ENCODE measurements at regions not wholly inside any gene's neighbourhood (a gene's known extent, or its start where the extent isn't known, plus 50 kb on each side); places are given as distances from the start of the nearest gene placed in this dataset.
"Not testable (repeated sequence)": the region's sequence is repeated elsewhere in the genome, so short reads cannot be mapped to it uniquely, and the experiment has no call there.

DNA sequence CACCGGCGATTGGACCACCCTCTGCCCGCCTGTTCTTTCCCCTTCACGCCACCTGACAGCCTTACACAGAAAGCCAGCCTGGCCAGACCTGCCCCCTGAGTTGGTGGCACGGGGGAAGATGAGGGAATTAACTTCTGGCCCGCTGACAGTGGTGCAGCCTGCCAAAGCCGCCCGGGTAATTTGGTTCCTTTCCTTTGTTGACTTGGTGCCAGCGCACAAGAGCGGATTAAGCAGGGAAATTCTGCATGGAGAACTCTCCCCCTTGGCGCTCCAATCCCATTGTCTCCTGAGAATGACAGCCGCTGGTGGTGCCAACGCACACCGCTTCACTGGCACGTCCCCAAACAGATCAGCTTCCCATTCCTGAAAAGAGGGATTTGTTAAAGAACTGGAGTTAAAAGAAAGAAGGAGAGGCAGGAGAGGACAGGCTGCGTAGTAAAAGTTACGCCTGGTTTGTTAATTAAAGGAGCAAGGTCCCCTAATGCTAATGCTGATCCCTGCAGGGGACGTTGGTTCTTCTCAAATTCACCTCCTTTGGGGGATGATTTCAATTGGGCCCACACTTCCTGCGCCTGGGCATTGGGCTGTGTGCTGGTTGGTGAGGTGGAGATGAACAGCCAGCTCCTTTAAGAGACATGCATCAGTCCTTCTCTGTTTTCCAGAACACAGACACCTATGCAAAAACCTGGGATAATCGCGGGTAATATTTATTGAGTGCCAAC is 286.8 kb downstream of the MYCN start:
- Mint-ChIP-seq H3K4me3 (no peak overlapping the region), H3K4me1 (ENCODE audit: low read depth) (no peaks in the 10 kb centered on the region), H3K27me3 (no peaks in the 10 kb centered on the region), H3K36me3 (ENCODE audit: low read depth) (no peaks in the 10 kb centered on the region), H3K27ac (no peak overlapping the region), H3K9me3 (no peaks in the 10 kb centered on the region)
- intact Hi-C loops (cut with micrococcal nuclease) = no loop called here

DNA sequence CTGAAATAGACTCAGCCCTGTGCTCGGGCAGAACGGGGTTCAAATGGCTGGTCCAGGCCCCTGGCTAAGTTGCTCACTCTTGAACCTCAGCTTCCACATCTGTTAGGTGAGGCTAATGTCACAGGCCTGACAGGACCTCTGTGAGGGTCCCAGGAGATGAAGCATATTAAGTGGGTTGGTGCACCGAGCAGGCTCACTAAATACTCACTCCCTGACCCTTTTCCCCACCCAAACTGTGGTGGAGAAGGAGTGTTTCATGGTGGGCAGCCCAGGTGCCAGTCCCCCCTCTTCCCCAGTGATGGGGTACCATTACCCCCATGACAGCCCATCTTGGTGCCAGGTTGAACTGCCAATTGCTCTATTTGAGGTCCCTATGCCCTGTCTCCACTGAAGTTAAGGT is 286.0 kb downstream of the MYCN start:
- Mint-ChIP-seq H3K4me3 (no peak overlapping the region), H3K4me1 (ENCODE audit: low read depth) (no peaks in the 10 kb centered on the region), H3K9me3 (no peaks in the 10 kb centered on the region), H3K36me3 (ENCODE audit: low read depth) (no peaks in the 10 kb centered on the region), H3K27me3 (no peaks in the 10 kb centered on the region), H3K27ac (no peak overlapping the region)
- intact Hi-C loops (cut with micrococcal nuclease) = no loop called here

GRCh38 chr2:16225545-16225944 is 285.2 kb downstream of the MYCN start:
- intact Hi-C loops (cut with micrococcal nuclease) = no loop called here
- Mint-ChIP-seq H3K27ac (no peak overlapping the region), H3K27me3 (no peaks in the 10 kb centered on the region)

GRCh38 chr2:16225071-16225470 is 284.7 kb downstream of the MYCN start:
- Mint-ChIP-seq H3K27me3 (no peaks in the 10 kb centered on the region), H3K36me3 (ENCODE audit: low read depth) (no peaks in the 10 kb centered on the region), H3K9me3 (no peaks in the 10 kb centered on the region), H3K27ac (no peak overlapping the region), H3K4me1 (ENCODE audit: low read depth) (no peaks in the 10 kb centered on the region), H3K4me3 (no peak overlapping the region)
- intact Hi-C loops (cut with micrococcal nuclease) = no loop called here

More at GRCh38 chr2:16225545-16225944, 285.2 kb downstream of the MYCN start:
- H3K36me3 Mint-ChIP-seq (ENCODE audit: low read depth) = no peaks in the 10 kb centered on the region
- H3K9me3 Mint-ChIP-seq = no peaks in the 10 kb centered on the region
- H3K4me3 Mint-ChIP-seq = no peak overlapping the region
- no peaks in the 10 kb centered on the region for H3K4me1 Mint-ChIP-seq (ENCODE audit: low read depth)

DNA sequence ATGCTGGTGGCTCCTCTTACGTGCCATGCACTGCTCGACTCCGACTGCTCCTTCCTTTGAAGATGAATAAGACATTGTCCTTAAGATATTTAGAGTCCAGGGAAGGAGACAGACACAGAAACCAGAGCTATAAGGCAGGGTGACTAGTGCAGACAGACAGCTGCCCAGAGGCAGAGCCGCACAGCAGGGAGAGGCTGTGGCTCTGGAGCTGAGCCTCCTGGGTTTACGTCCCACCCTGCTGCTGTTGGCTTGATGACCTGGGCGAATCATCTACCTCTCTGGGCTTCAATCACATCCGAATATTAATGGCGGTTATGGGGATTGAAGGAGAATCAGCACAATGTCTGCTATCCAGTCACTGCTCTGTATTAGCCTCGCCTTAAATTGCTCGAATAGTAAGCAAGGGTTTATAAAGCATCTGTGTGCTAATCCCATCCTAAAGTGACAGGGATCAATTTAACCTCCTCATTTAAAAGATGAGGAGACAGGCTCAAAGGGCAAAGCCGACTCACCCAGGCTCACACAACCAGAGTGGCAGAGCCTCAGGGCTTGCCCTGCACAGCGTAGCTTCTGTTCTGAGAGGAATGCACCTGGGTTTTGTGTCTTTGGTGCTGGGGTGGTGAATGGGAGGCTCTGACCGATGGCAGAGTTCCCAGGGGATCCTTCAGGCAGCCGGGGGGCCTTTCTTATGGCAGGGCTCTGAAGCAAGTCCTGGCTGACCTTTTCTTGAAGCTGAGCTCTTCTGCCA is 284.1 kb downstream of the MYCN start:
- intact Hi-C loops (cut with micrococcal nuclease) = no loop called here
- Mint-ChIP-seq H3K4me1 (ENCODE audit: low read depth) (no peaks in the 10 kb centered on the region), H3K9me3 (no peaks in the 10 kb centered on the region), H3K27ac (no peak overlapping the region), H3K36me3 (ENCODE audit: low read depth) (no peaks in the 10 kb centered on the region), H3K27me3 (no peaks in the 10 kb centered on the region), H3K4me3 (no peak overlapping the region)

- H3K27ac Mint-ChIP-seq = no peak overlapping the region
- no peaks in the 10 kb centered on the region for H3K27me3 Mint-ChIP-seq
- H3K4me1 Mint-ChIP-seq (ENCODE audit: low read depth) = no peaks in the 10 kb centered on the region
- intact Hi-C loops (cut with micrococcal nuclease) = no loop called here
- no peaks in the 10 kb centered on the region for H3K9me3 Mint-ChIP-seq
- no peak overlapping the region for H3K4me3 Mint-ChIP-seq
- no peaks in the 10 kb centered on the region for H3K36me3 Mint-ChIP-seq (ENCODE audit: low read depth)
Measured at GRCh38 chr2:16223841-16224177, 283.5 kb downstream of the MYCN start.

DNA sequence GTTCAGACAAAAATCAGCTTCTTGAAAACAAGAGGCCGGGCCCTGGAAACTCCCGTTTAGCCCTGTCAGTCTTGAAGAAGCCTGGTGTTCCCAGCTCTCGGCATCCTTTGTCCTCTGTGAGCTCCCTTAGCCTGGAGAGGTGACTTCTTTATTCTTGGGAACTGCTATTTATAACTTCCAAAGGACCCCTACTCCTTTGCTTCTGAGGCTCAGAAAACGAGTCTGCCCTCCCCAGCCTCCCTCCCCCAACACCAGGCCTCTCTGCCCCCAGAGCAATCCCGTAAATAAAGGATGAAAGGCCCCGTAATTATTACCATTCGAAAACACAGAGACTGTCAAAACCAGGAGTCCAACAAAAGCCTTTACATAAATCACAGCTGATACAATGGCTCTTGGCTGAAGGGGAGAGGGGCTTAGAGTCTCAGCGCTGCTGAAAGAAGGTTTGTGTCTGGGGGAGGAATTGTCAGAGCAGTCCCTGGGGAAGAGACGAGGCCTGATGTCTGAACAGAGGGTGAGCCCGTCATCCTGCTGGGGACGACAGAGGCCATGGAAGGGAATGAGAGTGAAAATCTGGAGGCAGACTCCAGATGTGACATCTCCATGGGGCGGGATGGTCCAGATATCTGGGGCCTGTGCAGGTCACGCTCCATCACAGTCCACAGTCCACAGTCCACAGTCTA is 283.0 kb downstream of the MYCN start:
- intact Hi-C loops (cut with micrococcal nuclease) = no loop called here
- Mint-ChIP-seq H3K4me1 (ENCODE audit: low read depth) (no peaks in the 10 kb centered on the region), H3K36me3 (ENCODE audit: low read depth) (no peaks in the 10 kb centered on the region), H3K27ac (no peak overlapping the region), H3K4me3 (no peak overlapping the region), H3K27me3 (no peaks in the 10 kb centered on the region), H3K9me3 (no peaks in the 10 kb centered on the region)

- no peak overlapping the region for H3K27ac Mint-ChIP-seq
- H3K36me3 Mint-ChIP-seq (ENCODE audit: low read depth) = no peaks in the 10 kb centered on the region
- no peaks in the 10 kb centered on the region for H3K9me3 Mint-ChIP-seq
- no peaks in the 10 kb centered on the region for H3K27me3 Mint-ChIP-seq
- intact Hi-C loops (cut with micrococcal nuclease) = no loop called here
- no peak overlapping the region for H3K4me3 Mint-ChIP-seq
- no peaks in the 10 kb centered on the region for H3K4me1 Mint-ChIP-seq (ENCODE audit: low read depth)
Measured at GRCh38 chr2:16222326-16222725, 282.0 kb downstream of the MYCN start.

- intact Hi-C loops (cut with micrococcal nuclease) = no loop called here
- Mint-ChIP-seq H3K36me3 (ENCODE audit: low read depth) (no peaks in the 10 kb centered on the region), H3K4me1 (ENCODE audit: low read depth) (no peaks in the 10 kb centered on the region), H3K4me3 (no peak overlapping the region), H3K27ac (no peak overlapping the region), H3K27me3 (no peaks in the 10 kb centered on the region), H3K9me3 (no peaks in the 10 kb centered on the region)
Measured at GRCh38 chr2:16221461-16222010, 281.2 kb downstream of the MYCN start.

- H3K27ac Mint-ChIP-seq = no peak overlapping the region
- no peaks in the 10 kb centered on the region for H3K9me3 Mint-ChIP-seq
- no peaks in the 10 kb centered on the region for H3K36me3 Mint-ChIP-seq (ENCODE audit: low read depth)
- no peak overlapping the region for H3K4me3 Mint-ChIP-seq
- intact Hi-C loops (cut with micrococcal nuclease) = loop anchor here (2.0 kb wide), 1 partner anchor 281 kb away; no protein-coding TSS in a partner anchor
- no peaks in the 10 kb centered on the region for H3K4me1 Mint-ChIP-seq (ENCODE audit: low read depth)
- H3K27me3 Mint-ChIP-seq = no peaks in the 10 kb centered on the region
Measured at GRCh38 chr2:16219292-16219975, 279.1 kb downstream of the MYCN start.

DNA sequence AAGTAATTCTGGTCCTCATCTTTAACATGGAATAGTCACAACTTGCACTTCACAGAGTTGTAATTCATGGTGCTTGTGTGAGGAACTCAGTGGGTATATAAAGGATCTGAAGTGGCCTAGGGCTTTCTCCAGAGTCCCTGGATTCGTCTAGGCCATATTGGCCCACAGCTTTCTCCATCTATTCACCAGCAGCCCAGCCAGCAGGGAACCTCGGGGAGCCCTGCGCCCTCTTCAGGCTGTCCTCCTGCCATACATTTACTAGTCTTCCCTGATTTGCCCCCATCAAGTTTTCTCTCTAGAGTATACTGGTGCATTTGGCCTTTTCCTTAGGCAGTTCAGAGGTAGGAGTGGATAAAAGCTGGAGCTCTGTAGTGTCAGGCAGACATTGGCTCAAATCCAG is 278.3 kb downstream of the MYCN start:
- intact Hi-C loops (cut with micrococcal nuclease) = loop anchor here (2.0 kb wide), 1 partner anchor 280 kb away; no protein-coding TSS in a partner anchor
- no peaks in the 10 kb centered on the region for H3K9me3 Mint-ChIP-seq
- no peaks in the 10 kb centered on the region for H3K27me3 Mint-ChIP-seq
- H3K4me1 Mint-ChIP-seq (ENCODE audit: low read depth) = no peaks in the 10 kb centered on the region
- no peak overlapping the region for H3K27ac Mint-ChIP-seq
- H3K36me3 Mint-ChIP-seq (ENCODE audit: low read depth) = no peaks in the 10 kb centered on the region
- H3K4me3 Mint-ChIP-seq = no peak overlapping the region

DNA sequence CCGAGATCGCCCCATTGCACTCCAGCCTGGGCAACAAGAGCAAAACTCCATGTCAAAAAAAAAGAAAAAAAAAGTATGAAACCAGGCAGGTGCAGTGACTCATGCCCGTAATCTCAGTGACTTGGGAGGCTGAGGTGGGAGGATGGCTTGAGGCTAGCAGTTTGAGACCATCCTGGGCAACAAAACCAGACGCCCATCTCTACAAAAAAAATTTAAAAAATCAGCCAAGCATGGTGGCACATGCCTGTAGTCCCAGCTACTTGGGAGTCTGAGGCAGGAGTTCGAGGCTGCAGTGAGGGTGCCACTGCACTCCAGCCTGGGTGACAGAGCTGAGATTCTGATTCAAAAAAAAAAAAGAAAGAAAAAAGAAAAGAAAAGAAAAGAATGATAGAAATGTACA is 277.8 kb downstream of the MYCN start:
- Mint-ChIP-seq H3K27me3 (no peaks in the 10 kb centered on the region), H3K4me1 (ENCODE audit: low read depth) (no peaks in the 10 kb centered on the region), H3K9me3 (no peaks in the 10 kb centered on the region), H3K27ac (no peak overlapping the region), H3K36me3 (ENCODE audit: low read depth) (no peaks in the 10 kb centered on the region), H3K4me3 (no peak overlapping the region)
- intact Hi-C loops (cut with micrococcal nuclease) = loop anchor here (2.0 kb wide), 1 partner anchor 279 kb away; no protein-coding TSS in a partner anchor

GRCh38 chr2:16217741-16218140 is 277.4 kb downstream of the MYCN start:
- not testable (repeated sequence) for H3K9me3 Mint-ChIP-seq; H3K27me3 Mint-ChIP-seq; H3K36me3 Mint-ChIP-seq (ENCODE audit: low read depth); H3K4me1 Mint-ChIP-seq (ENCODE audit: low read depth); H3K27ac Mint-ChIP-seq; H3K4me3 Mint-ChIP-seq
- intact Hi-C loops (cut with micrococcal nuclease) = loop anchor here (2.0 kb wide), 1 partner anchor 279 kb away; no protein-coding TSS in a partner anchor
